Esophagus muscularis mucosa (tissue), 4 donors: ENCODE measurements at regions not wholly inside any gene's neighbourhood (a gene's known extent, or its start where the extent isn't known, plus 50 kb on each side); places are given as distances from the start of the nearest gene placed in this dataset.

Experiments used
- CTCF ChIP-seq, 3 experiments: fragments of 200-600 bp in 2 of 3; fragments of 450-650 bp in 1 of 3; sonication (generic) in 2 of 3; IDR thresholded peaks; one replicate each; pipeline ENCODE4 v1.5.1; 2017 to 2019; ENCODE audit warnings: antibody characterized with exemption in 3 of 3, mild to moderate bottlenecking in 2 of 3, moderate library complexity in 1 of 3
- EP300 ChIP-seq: sonication (generic); formaldehyde crosslinking; IDR thresholded peaks from one replicate; pipeline ENCODE4 v1.6.1; 2017; ENCODE audit warnings: antibody characterized with exemption
- POLR2AphosphoS5 ChIP-seq, 2 donors: sonication (generic); formaldehyde crosslinking; IDR thresholded peaks; one replicate each; pipeline ENCODE4 v1.6.1; 2017; ENCODE audit warnings: antibody characterized with exemption in 2 of 2

- TF ChIP-seq CTCF (IDR thresholded peaks at IDR 0.05) (no peak), POLR2AphosphoS5 (IDR thresholded peaks at IDR 0.05) (no peak), EP300 (no peak)
These were observed 59.3 kb upstream of the ZNF169 start for GRCh38 chr9:94199776-94200175.
